IPS DF 19.7 (cell line): ENCODE measurements at regions not wholly inside any gene's neighbourhood (a gene's known extent, or its start where the extent isn't known, plus 50 kb on each side); places are given as distances from the start of the nearest gene placed in this dataset.
"Not testable (repeated sequence)": the region's sequence is repeated elsewhere in the genome, so short reads cannot be mapped to it uniquely, and the experiment has no call there.

ENCODE experiments used
- DNase-seq: peaks from one replicate; pipeline ENCODE4 v3.0.0-alpha.2; 2013; ENCODE audit warnings: low read depth, low spot score

- no peak for DNase-seq
Observed at GRCh38 chr5:41995193-41995592, 70.1 kb downstream of the FBXO4 start.

- no peak for DNase-seq
Observed at GRCh38 chr5:42001673-42002072, 76.6 kb downstream of the FBXO4 start.

- not testable (repeated sequence) for DNase-seq
Observed at GRCh38 chr5:42003852-42004251, 78.8 kb downstream of the FBXO4 start.

GRCh38 chr5:42005561-42006153 lies 80.6 kb downstream of the FBXO4 start:
- DNase-seq = no peak

GRCh38 chr5:42013561-42013960 lies 88.5 kb downstream of the FBXO4 start:
- no peak for DNase-seq

- no peak for DNase-seq
Observed at GRCh38 chr5:42015254-42015653, 90.2 kb downstream of the FBXO4 start.

- no peak for DNase-seq
Observed at GRCh38 chr5:42015681-42016080, 90.6 kb downstream of the FBXO4 start.

- DNase-seq = no peak
Observed at GRCh38 chr5:42020788-42021530, 95.9 kb downstream of the FBXO4 start.

GRCh38 chr5:42021923-42022322 lies 96.8 kb downstream of the FBXO4 start:
- no peak for DNase-seq

GRCh38 chr5:42022383-42022972 lies 97.4 kb downstream of the FBXO4 start:
- DNase-seq = no peak

GRCh38 chr5:42026446-42026845 lies 101.4 kb downstream of the FBXO4 start:
- DNase-seq = no peak

- no peak for DNase-seq
Observed at GRCh38 chr5:42032137-42032536, 107.1 kb downstream of the FBXO4 start.

- no peak for DNase-seq
Observed at GRCh38 chr5:42035526-42035925, 110.4 kb downstream of the FBXO4 start.

- DNase-seq = no peak
Observed at GRCh38 chr5:42036379-42036778, 111.3 kb downstream of the FBXO4 start.

- DNase-seq = no peak
Observed at GRCh38 chr5:42037379-42037932, 112.4 kb downstream of the FBXO4 start.

GRCh38 chr5:42043400-42043799 lies 118.3 kb downstream of the FBXO4 start:
- DNase-seq = no peak

- DNase-seq = peak; percentile 28
Observed at GRCh38 chr5:42057254-42057690, 132.2 kb downstream of the FBXO4 start.

GRCh38 chr5:42059291-42059690 lies 134.2 kb downstream of the FBXO4 start:
- no peak for DNase-seq

GRCh38 chr5:42059778-42060464 lies 134.8 kb downstream of the FBXO4 start:
- no peak for DNase-seq

- DNase-seq = no peak
Observed at GRCh38 chr5:42061121-42061520, 136.0 kb downstream of the FBXO4 start.

GRCh38 chr5:42064821-42065220 lies 139.7 kb downstream of the FBXO4 start:
- no peak for DNase-seq

- DNase-seq = no peak
Observed at GRCh38 chr5:42066131-42066530, 141.1 kb downstream of the FBXO4 start.
